Heart left ventricle (tissue), 16 donors: ENCODE measurements at regions not wholly inside any gene's neighbourhood (a gene's known extent, or its start where the extent isn't known, plus 50 kb on each side); places are given as distances from the start of the nearest gene placed in this dataset.

ENCODE experiments used
- ATAC-seq, 4 donors: fragments of 200-7000 bp; cut with Tn5 transposase; one replicate each; pipeline ENCODE4 v1.9.1; 2020 to 2022; ENCODE audit warnings: moderate library complexity in 4 of 4, mild to moderate bottlenecking in 3 of 4, moderate number of reproducible peaks in 1 of 4
- DNase-seq, 5 donors: peaks; one replicate each; pipeline ENCODE4 v3.0.0-alpha.2; 2020
- H3K27ac ChIP-seq, 12 donors: fragments of 200-600 bp; sonication (generic) in 4 of 12; one replicate each; pipeline versions ENCODE4 v1.5.0 to v1.8.0; 2016 to 2022; ENCODE audit warnings: mild to moderate bottlenecking in 2 of 12
- H3K27me3 ChIP-seq, 9 donors: fragments of 200-600 bp; sonication (generic) in 2 of 9; one replicate each; pipeline versions ENCODE4 v1.5.1 to v1.8.0; 2016 to 2022; ENCODE audit warnings: mild to moderate bottlenecking in 3 of 9
- H3K36me3 ChIP-seq, 9 donors: fragments of 200-600 bp; sonication (generic) in 2 of 9; one replicate each; pipeline versions ENCODE4 v1.5.0 to v1.8.0; 2018 to 2022; ENCODE audit warnings: mild to moderate bottlenecking in 2 of 9
- H3K4me1 ChIP-seq, 12 donors: fragments of 200-600 bp; sonication (generic) in 4 of 12; one replicate each; pipeline versions ENCODE4 v1.5.0 to v1.8.0; 2016 to 2022; ENCODE audit warnings: mild to moderate bottlenecking in 3 of 12
- H3K4me3 ChIP-seq, 12 donors: fragments of 200-600 bp; sonication (generic) in 4 of 12; one replicate each; pipeline versions ENCODE4 v1.5.0 to v1.8.0; 2017 to 2022; ENCODE audit warnings: mild to moderate bottlenecking in 9 of 12, moderate library complexity in 4 of 12
- H3K9me3 ChIP-seq, 12 donors: fragments of 200-600 bp; sonication (generic) in 4 of 12; one replicate each; pipeline versions ENCODE4 v1.5.0 to v1.8.0; 2016 to 2022; ENCODE audit warnings: mild to moderate bottlenecking in 1 of 12
- POLR2A ChIP-seq, 2 donors: fragments of 450-650 bp; IDR thresholded peaks; one replicate each; pipeline ENCODE4 v1.6.1; 2017; ENCODE audit warnings: antibody characterized with exemption in 2 of 2, mild to moderate bottlenecking in 2 of 2, moderate library complexity in 2 of 2
- WGBS, 4 donors: extraction: QIAGEN DNeasy Blood & Tissue Kit in 2 of 4; methylation state at CpG; one replicate each; pipeline versions ENCODE4 v1.1.5 to v1.1.7; 2013 to 2018; 5-methylcytosine and 5-hydroxymethylcytosine counted together
- intact Hi-C, 10 donors: fragments of 100-400 bp; cut with DNase I; formaldehyde crosslinking; loops; one replicate each; pipeline versions ENCODE4 v1.11.1 to v1.14.2; 2022
- TF ChIP-seq, protein P1 (sequence below), 12 donors: fragments of 200-600 bp; sonication (generic) in 4 of 12; IDR thresholded peaks; one replicate each; pipeline versions ENCODE4 v1.5.0 to v1.8.0; 2018 to 2022; ENCODE audit warnings: antibody characterized with exemption in 12 of 12, mild to moderate bottlenecking in 5 of 12
- donor health status: ischemic (EF 13 %, LVEDD 7.1; RV severe dilation, severe dysfunction).
- donor health status: healthy with polysubstance abuse.
- donor health status: DM: no; HTN: yes; CAD: no.
- donor health status: DM: no; HTN: no; CAD: no.
- donor health status: ischemic (EF 25% LVEDD 6.9; RV normal size, moderate dysfunction).
- donor health status: ischemic (EF 25% LVEDD 5.7; RV mildly dilated, moderate dysfunction).
- donor health status: healthy.
- donor health status: DM: yes; HTN: yes; CAD: no.
- donor health status: ischemic (EF 35%, LVEDD 5.7; RV mildly dilated, moderate dysfunction).
- donor health status: nonischemic (EF 11% LVEDD 7.7; RV severe dilation, severe dysfunction).
- donor health status: DM: yes; HTN: yes; CAD: no.
- donor health status: PGD.
- donor health status: ischemic (EF 29% LVEDD 5.4; RV normal size, mild dysfunction).
- donor health status: nonischemic (EF 23%, LVEDD 6.1; RV moderate dilation, normal function).

GRCh38 chr6:40807484-40807883 is 220.3 kb upstream of the LRFN2 start:
- no peaks in the 10 kb centered on the region for H3K36me3 ChIP-seq
- intact Hi-C loops, result no loop called here
- WGBS, 4 donors, result 89 to 92% (median 91%) methylated on average over 5 of the region's 5 CpGs
- ATAC-seq (no peak), DNase-seq (no peak)
- no peaks in the 10 kb centered on the region for H3K27me3 ChIP-seq
- no peak for TF ChIP-seq POLR2A (IDR thresholded peaks at IDR 0.05)
- TF ChIP-seq, protein P1, sequence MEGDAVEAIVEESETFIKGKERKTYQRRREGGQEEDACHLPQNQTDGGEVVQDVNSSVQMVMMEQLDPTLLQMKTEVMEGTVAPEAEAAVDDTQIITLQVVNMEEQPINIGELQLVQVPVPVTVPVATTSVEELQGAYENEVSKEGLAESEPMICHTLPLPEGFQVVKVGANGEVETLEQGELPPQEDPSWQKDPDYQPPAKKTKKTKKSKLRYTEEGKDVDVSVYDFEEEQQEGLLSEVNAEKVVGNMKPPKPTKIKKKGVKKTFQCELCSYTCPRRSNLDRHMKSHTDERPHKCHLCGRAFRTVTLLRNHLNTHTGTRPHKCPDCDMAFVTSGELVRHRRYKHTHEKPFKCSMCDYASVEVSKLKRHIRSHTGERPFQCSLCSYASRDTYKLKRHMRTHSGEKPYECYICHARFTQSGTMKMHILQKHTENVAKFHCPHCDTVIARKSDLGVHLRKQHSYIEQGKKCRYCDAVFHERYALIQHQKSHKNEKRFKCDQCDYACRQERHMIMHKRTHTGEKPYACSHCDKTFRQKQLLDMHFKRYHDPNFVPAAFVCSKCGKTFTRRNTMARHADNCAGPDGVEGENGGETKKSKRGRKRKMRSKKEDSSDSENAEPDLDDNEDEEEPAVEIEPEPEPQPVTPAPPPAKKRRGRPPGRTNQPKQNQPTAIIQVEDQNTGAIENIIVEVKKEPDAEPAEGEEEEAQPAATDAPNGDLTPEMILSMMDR (IDR thresholded peaks at IDR 0.05), result no peak
- H3K9me3 ChIP-seq, result no peaks in the 10 kb centered on the region
- H3K27ac ChIP-seq, result no peak overlapping the region
- no peak overlapping the region for H3K4me3 ChIP-seq
- H3K4me1 ChIP-seq, result peaks cover 0 to 12% (median 0%) of the 10 kb centered on the region in 12 donors

- peaks cover 0 to 12% (median 0%) of the 10 kb centered on the region in 12 donors for H3K4me1 ChIP-seq
- DNase-seq (no peak), ATAC-seq (peak in 1 of 4 donors; percentile 16)
- H3K4me3 ChIP-seq, result no peak overlapping the region
- no peak for TF ChIP-seq POLR2A (IDR thresholded peaks at IDR 0.05)
- TF ChIP-seq, protein P1 (IDR thresholded peaks at IDR 0.05), result no peak
- WGBS, 4 donors, result 73 to 76% (median 76%) methylated on average over 7 of the region's 7 CpGs
- intact Hi-C loops, result no loop called here
- H3K27ac ChIP-seq, result no peak overlapping the region
- H3K36me3 ChIP-seq, result no peaks in the 10 kb centered on the region
- H3K27me3 ChIP-seq, result no peaks in the 10 kb centered on the region
- H3K9me3 ChIP-seq, result no peaks in the 10 kb centered on the region
Measured at GRCh38 chr6:40806256-40806864, 219.2 kb upstream of the LRFN2 start.

GRCh38 chr6:40805336-40805735 is 218.2 kb upstream of the LRFN2 start:
- Histone ChIP-seq H3K4me1 (peaks cover 0 to 12% (median 0%) of the 10 kb centered on the region in 12 donors), H3K27ac (no peak overlapping the region), H3K9me3 (no peaks in the 10 kb centered on the region), H3K4me3 (no peak overlapping the region), H3K27me3 (no peaks in the 10 kb centered on the region), H3K36me3 (no peaks in the 10 kb centered on the region)
- ATAC-seq (no peak), DNase-seq (no peak)
- intact Hi-C loops, result no loop called here
- TF ChIP-seq, protein P1 (IDR thresholded peaks at IDR 0.05), result peak in 1 of 12 donors; percentile 3
- no peak for TF ChIP-seq POLR2A (IDR thresholded peaks at IDR 0.05)
- 83 to 91% (median 84%) methylated on average over 4 of the region's 4 CpGs for WGBS, 4 donors

GRCh38 chr6:40804905-40805304 is 217.7 kb upstream of the LRFN2 start:
- 81 to 93% (median 91%) methylated on average over 4 of the region's 4 CpGs for WGBS, 4 donors
- Histone ChIP-seq H3K27me3 (no peaks in the 10 kb centered on the region), H3K27ac (no peak overlapping the region), H3K4me1 (peaks cover 0 to 12% (median 0%) of the 10 kb centered on the region in 12 donors), H3K4me3 (no peak overlapping the region), H3K36me3 (no peaks in the 10 kb centered on the region), H3K9me3 (no peaks in the 10 kb centered on the region)
- no peak for DNase-seq
- no peak for TF ChIP-seq POLR2A (IDR thresholded peaks at IDR 0.05)
- TF ChIP-seq, protein P1 (IDR thresholded peaks at IDR 0.05), result peak in 7 of 12 donors; percentile 8 to 31 (median 14)
- no peak for ATAC-seq
- intact Hi-C loops, result no loop called here
